ENCODE measurements at regions not wholly inside any gene's neighbourhood (a gene's known extent, or its start where the extent isn't known, plus 50 kb on each side); places are given as distances from the start of the nearest gene placed in this dataset.

GRCh38 chr9:28938981-28939380 lies 1365.7 kb upstream of the C9orf72 start:
- TF ChIP-seq POLR2A (IDR thresholded peaks at IDR 0.05) (no peak), POLR2AphosphoS5 (IDR thresholded peaks at IDR 0.05) (no peak), CTCF (IDR thresholded peaks at IDR 0.05) (no peak), EP300 (IDR thresholded peaks at IDR 0.05) (no peak)

Measured in sigmoid colon (tissue), 4 donors.